Gastroesophageal sphincter (tissue), 3 donors: ENCODE measurements at regions not wholly inside any gene's neighbourhood (a gene's known extent, or its start where the extent isn't known, plus 50 kb on each side); places are given as distances from the start of the nearest gene placed in this dataset.

ENCODE experiments used
- EP300 ChIP-seq: sonication (generic); formaldehyde crosslinking; IDR thresholded peaks from one replicate; pipeline ENCODE4 v1.6.1; 2017; ENCODE audit warnings: antibody characterized with exemption, mild to moderate bottlenecking
- POLR2A ChIP-seq, 2 donors: fragments of 450-650 bp; IDR thresholded peaks; one replicate each; pipeline ENCODE4 v1.6.1; 2017; ENCODE audit warnings: antibody characterized with exemption in 2 of 2, mild to moderate bottlenecking in 2 of 2, moderate library complexity in 1 of 2
- POLR2AphosphoS5 ChIP-seq: sonication (generic); formaldehyde crosslinking; IDR thresholded peaks from one replicate; pipeline ENCODE4 v1.6.1; 2017; ENCODE audit warnings: antibody characterized with exemption
- TF ChIP-seq, protein P1 (sequence below), 4 experiments: fragments of 200-600 bp in 2 of 4; fragments of 450-650 bp in 2 of 4; sonication (generic) in 1 of 4; IDR thresholded peaks; one replicate each; pipeline ENCODE4 v1.5.1; 2017 to 2019; ENCODE audit warnings: antibody characterized with exemption in 4 of 4, mild to moderate bottlenecking in 2 of 4, moderate library complexity in 2 of 4

DNA sequence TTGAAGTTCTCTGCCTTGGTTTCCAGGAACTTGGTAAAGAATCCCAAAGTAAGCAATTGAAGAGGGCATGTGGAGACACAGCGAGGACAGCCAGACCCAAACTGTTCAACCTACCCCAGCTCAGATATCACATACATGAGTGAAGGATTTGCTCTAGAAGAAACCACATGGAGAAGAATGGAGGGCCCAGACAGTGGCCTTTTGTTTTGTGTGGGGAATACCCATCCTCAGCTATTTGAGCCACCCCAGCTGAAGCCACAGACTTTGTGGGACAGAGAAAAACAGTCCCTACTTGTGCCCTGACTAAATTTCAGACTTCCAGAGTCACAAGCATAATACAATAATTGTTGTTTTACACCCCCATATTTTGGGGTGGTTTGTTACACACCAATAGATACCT is 387.1 kb downstream of the ZSWIM6 start:
- TF ChIP-seq, protein P1, sequence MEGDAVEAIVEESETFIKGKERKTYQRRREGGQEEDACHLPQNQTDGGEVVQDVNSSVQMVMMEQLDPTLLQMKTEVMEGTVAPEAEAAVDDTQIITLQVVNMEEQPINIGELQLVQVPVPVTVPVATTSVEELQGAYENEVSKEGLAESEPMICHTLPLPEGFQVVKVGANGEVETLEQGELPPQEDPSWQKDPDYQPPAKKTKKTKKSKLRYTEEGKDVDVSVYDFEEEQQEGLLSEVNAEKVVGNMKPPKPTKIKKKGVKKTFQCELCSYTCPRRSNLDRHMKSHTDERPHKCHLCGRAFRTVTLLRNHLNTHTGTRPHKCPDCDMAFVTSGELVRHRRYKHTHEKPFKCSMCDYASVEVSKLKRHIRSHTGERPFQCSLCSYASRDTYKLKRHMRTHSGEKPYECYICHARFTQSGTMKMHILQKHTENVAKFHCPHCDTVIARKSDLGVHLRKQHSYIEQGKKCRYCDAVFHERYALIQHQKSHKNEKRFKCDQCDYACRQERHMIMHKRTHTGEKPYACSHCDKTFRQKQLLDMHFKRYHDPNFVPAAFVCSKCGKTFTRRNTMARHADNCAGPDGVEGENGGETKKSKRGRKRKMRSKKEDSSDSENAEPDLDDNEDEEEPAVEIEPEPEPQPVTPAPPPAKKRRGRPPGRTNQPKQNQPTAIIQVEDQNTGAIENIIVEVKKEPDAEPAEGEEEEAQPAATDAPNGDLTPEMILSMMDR (IDR thresholded peaks at IDR 0.05): no peak
- no peak for TF ChIP-seq POLR2AphosphoS5
- no peak for TF ChIP-seq POLR2A (IDR thresholded peaks at IDR 0.05)
- TF ChIP-seq EP300: no peak
